ENCODE measurements at regions not wholly inside any gene's neighbourhood (a gene's known extent, or its start where the extent isn't known, plus 50 kb on each side); places are given as distances from the start of the nearest gene placed in this dataset.
"Not testable (repeated sequence)": the region's sequence is repeated elsewhere in the genome, so short reads cannot be mapped to it uniquely, and the experiment has no call there.

- DNase-seq = no peak
- Mint-ChIP-seq H3K4me1 (peaks cover 0 to 4% (median 4%) of the 10 kb centered on the region in 3 donors), H3K36me3 (no peaks in the 10 kb centered on the region), H3K9me3 (no peaks in the 10 kb centered on the region), H3K4me3 (no peak overlapping the region), H3K27ac (no peak overlapping the region), H3K27me3 (peaks cover 7 to 11% of the 10 kb centered on the region in 2 donors)
- no peak overlapping the region for H3K27ac ChIP-seq (ENCODE audit: low read length)
- ATAC-seq (replicated peaks in 1 of 4) = no peak
- WGBS (ENCODE audit: insufficient coverage) = no CpG with 5 or more reads among the region's 1 CpG
- no peaks in the 10 kb centered on the region for H3K36me3 ChIP-seq (ENCODE audit: control insufficient read depth in 2 of 2, extremely low read depth in 1 of 2, insufficient read depth in 1 of 2, low read length in 1 of 2)
- ChIA-PET POLR2A (no interaction called here), CTCF (no interaction called here)
- H3K27me3 ChIP-seq (replicated peaks in 1 of 2; ENCODE audit: control insufficient read depth in 2 of 2, extremely low read depth in 1 of 2, insufficient read depth in 2 of 2, low read length in 1 of 2) = peaks cover 0 to 3% of the 10 kb centered on the region in 2 experiments
- no peaks in the 10 kb centered on the region for H3K9me3 ChIP-seq
- no peaks in the 10 kb centered on the region for H3K4me1 ChIP-seq (ENCODE audit: control insufficient read depth in 1 of 2, extremely low read depth in 1 of 2, insufficient read depth in 2 of 2, low read length in 2 of 2)
- no peak overlapping the region for H3K4me3 ChIP-seq (ENCODE audit: control insufficient read depth in 1 of 2, extremely low read depth in 1 of 2, low read length in 1 of 2)
Observed at GRCh38 chr12:58419905-58420304, 478.5 kb downstream of the ATP23 start.

GRCh38 chr12:58420503-58420902 lies 479.1 kb downstream of the ATP23 start:
- ATAC-seq (replicated peaks in 1 of 4) (no peak), DNase-seq (no peak)
- Mint-ChIP-seq H3K4me3 (no peak overlapping the region), H3K36me3 (no peaks in the 10 kb centered on the region), H3K27ac (no peak overlapping the region), H3K27me3 (peaks cover 6 to 10% of the 10 kb centered on the region in 2 donors), H3K9me3 (no peaks in the 10 kb centered on the region), H3K4me1 (peaks cover 0 to 8% (median 6%) of the 10 kb centered on the region in 3 donors)
- Histone ChIP-seq H3K27ac (ENCODE audit: low read length) (no peak overlapping the region), H3K4me3 (ENCODE audit: control insufficient read depth in 1 of 2, extremely low read depth in 1 of 2, low read length in 1 of 2) (no peak overlapping the region), H3K4me1 (ENCODE audit: control insufficient read depth in 1 of 2, extremely low read depth in 1 of 2, insufficient read depth in 2 of 2, low read length in 2 of 2) (no peaks in the 10 kb centered on the region), H3K36me3 (ENCODE audit: control insufficient read depth in 2 of 2, extremely low read depth in 1 of 2, insufficient read depth in 1 of 2, low read length in 1 of 2) (no peaks in the 10 kb centered on the region), H3K27me3 (replicated peaks in 1 of 2; ENCODE audit: control insufficient read depth in 2 of 2, extremely low read depth in 1 of 2, insufficient read depth in 2 of 2, low read length in 1 of 2) (peaks cover 0 to 3% of the 10 kb centered on the region in 2 experiments), H3K9me3 (no peaks in the 10 kb centered on the region)
- ChIA-PET POLR2A (no interaction called here), CTCF (no interaction called here)
- 50% methylated on average over 2 of the region's 4 CpGs for WGBS (ENCODE audit: insufficient coverage)

GRCh38 chr12:58421990-58422389 lies 480.6 kb downstream of the ATP23 start:
- peaks cover 6 to 8% of the 10 kb centered on the region in 2 donors for H3K27me3 Mint-ChIP-seq
- ATAC-seq (replicated peaks in 1 of 4) (no peak), DNase-seq (no peak)
- WGBS (ENCODE audit: insufficient coverage) = 86% methylated on average over 2 of the region's 3 CpGs
- no peak overlapping the region for H3K27ac ChIP-seq (ENCODE audit: low read length)
- no peaks in the 10 kb centered on the region for H3K9me3 ChIP-seq
- H3K9me3 Mint-ChIP-seq = no peaks in the 10 kb centered on the region
- peaks cover 0 to 5% of the 10 kb centered on the region in 2 experiments for H3K27me3 ChIP-seq (replicated peaks in 1 of 2; ENCODE audit: control insufficient read depth in 2 of 2, extremely low read depth in 1 of 2, insufficient read depth in 2 of 2, low read length in 1 of 2)
- no peak overlapping the region for H3K27ac Mint-ChIP-seq
- no peaks in the 10 kb centered on the region for H3K36me3 ChIP-seq (ENCODE audit: control insufficient read depth in 2 of 2, extremely low read depth in 1 of 2, insufficient read depth in 1 of 2, low read length in 1 of 2)
- H3K4me1 ChIP-seq (ENCODE audit: control insufficient read depth in 1 of 2, extremely low read depth in 1 of 2, insufficient read depth in 2 of 2, low read length in 2 of 2) = peaks cover 0 to 9% of the 10 kb centered on the region in 2 experiments
- ChIA-PET POLR2A (no interaction called here), CTCF (no interaction called here)
- H3K4me1 Mint-ChIP-seq = peaks cover 0 to 15% (median 13%) of the 10 kb centered on the region in 3 donors
- H3K4me3 Mint-ChIP-seq = no peak overlapping the region
- H3K4me3 ChIP-seq (ENCODE audit: control insufficient read depth in 1 of 2, extremely low read depth in 1 of 2, low read length in 1 of 2) = no peak overlapping the region
- H3K36me3 Mint-ChIP-seq = no peaks in the 10 kb centered on the region

GRCh38 chr12:58424735-58425392 lies 483.5 kb downstream of the ATP23 start:
- Mint-ChIP-seq H3K4me3 (no peak overlapping the region), H3K9me3 (no peaks in the 10 kb centered on the region), H3K27ac (no peak overlapping the region), H3K4me1 (peaks cover 0 to 18% (median 13%) of the 10 kb centered on the region in 3 donors), H3K27me3 (peaks cover 8 to 10% of the 10 kb centered on the region in 2 donors), H3K36me3 (no peaks in the 10 kb centered on the region)
- ChIA-PET POLR2A (no interaction called here), CTCF (no interaction called here)
- Histone ChIP-seq H3K4me1 (ENCODE audit: control insufficient read depth in 1 of 2, extremely low read depth in 1 of 2, insufficient read depth in 2 of 2, low read length in 2 of 2) (peaks cover 0 to 9% of the 10 kb centered on the region in 2 experiments), H3K27ac (ENCODE audit: low read length) (no peak overlapping the region), H3K36me3 (ENCODE audit: control insufficient read depth in 2 of 2, extremely low read depth in 1 of 2, insufficient read depth in 1 of 2, low read length in 1 of 2) (no peaks in the 10 kb centered on the region), H3K4me3 (ENCODE audit: control insufficient read depth in 1 of 2, extremely low read depth in 1 of 2, low read length in 1 of 2) (no peak overlapping the region), H3K27me3 (replicated peaks in 1 of 2; ENCODE audit: control insufficient read depth in 2 of 2, extremely low read depth in 1 of 2, insufficient read depth in 2 of 2, low read length in 1 of 2) (peaks cover 0 to 3% of the 10 kb centered on the region in 2 experiments), H3K9me3 (no peaks in the 10 kb centered on the region)
- ATAC-seq (replicated peaks in 1 of 4) (no peak), DNase-seq (no peak)
- WGBS (ENCODE audit: insufficient coverage) = no CpG with 5 or more reads among the region's 1 CpG

GRCh38 chr12:58425481-58426392 lies 484.4 kb downstream of the ATP23 start:
- Histone ChIP-seq H3K27ac (ENCODE audit: low read length) (no peak overlapping the region), H3K36me3 (ENCODE audit: control insufficient read depth in 2 of 2, extremely low read depth in 1 of 2, insufficient read depth in 1 of 2, low read length in 1 of 2) (no peaks in the 10 kb centered on the region), H3K9me3 (no peaks in the 10 kb centered on the region), H3K27me3 (replicated peaks in 1 of 2; ENCODE audit: control insufficient read depth in 2 of 2, extremely low read depth in 1 of 2, insufficient read depth in 2 of 2, low read length in 1 of 2) (peaks cover 0 to 3% of the 10 kb centered on the region in 2 experiments), H3K4me1 (ENCODE audit: control insufficient read depth in 1 of 2, extremely low read depth in 1 of 2, insufficient read depth in 2 of 2, low read length in 2 of 2) (peaks cover 0 to 9% of the 10 kb centered on the region in 2 experiments), H3K4me3 (ENCODE audit: control insufficient read depth in 1 of 2, extremely low read depth in 1 of 2, low read length in 1 of 2) (no peak overlapping the region)
- ChIA-PET POLR2A (no interaction called here), CTCF (no interaction called here)
- no peaks in the 10 kb centered on the region for H3K36me3 Mint-ChIP-seq
- DNase-seq (no peak), ATAC-seq (replicated peaks in 1 of 4) (peak in 1 of 4 experiments; percentile 24)
- no peaks in the 10 kb centered on the region for H3K9me3 Mint-ChIP-seq
- 29% methylated on average over 6 of the region's 6 CpGs for WGBS (ENCODE audit: insufficient coverage)
- H3K4me1 Mint-ChIP-seq = peaks cover 0 to 17% (median 13%) of the 10 kb centered on the region in 3 donors
- H3K4me3 Mint-ChIP-seq = no peak overlapping the region
- peaks cover 8 to 9% of the 10 kb centered on the region in 2 donors for H3K27me3 Mint-ChIP-seq
- H3K27ac Mint-ChIP-seq = peak overlapping the region in 1 of 2 donors; percentile 53

GRCh38 chr12:58426437-58426836 lies 485.1 kb downstream of the ATP23 start:
- H3K4me1 ChIP-seq (ENCODE audit: control insufficient read depth in 1 of 2, extremely low read depth in 1 of 2, insufficient read depth in 2 of 2, low read length in 2 of 2); DNase-seq; H3K27ac ChIP-seq (ENCODE audit: low read length); H3K4me3 Mint-ChIP-seq; H3K27me3 ChIP-seq (replicated peaks in 1 of 2; ENCODE audit: control insufficient read depth in 2 of 2, extremely low read depth in 1 of 2, insufficient read depth in 2 of 2, low read length in 1 of 2); H3K36me3 ChIP-seq (ENCODE audit: control insufficient read depth in 2 of 2, extremely low read depth in 1 of 2, insufficient read depth in 1 of 2, low read length in 1 of 2); H3K9me3 ChIP-seq; H3K4me3 ChIP-seq (ENCODE audit: control insufficient read depth in 1 of 2, extremely low read depth in 1 of 2, low read length in 1 of 2); CTCF ChIA-PET; H3K27ac Mint-ChIP-seq; H3K9me3 Mint-ChIP-seq; ATAC-seq (replicated peaks in 1 of 4); H3K36me3 Mint-ChIP-seq; H3K27me3 Mint-ChIP-seq; POLR2A ChIA-PET: not testable (repeated sequence)
- peaks cover 0 to 17% (median 13%) of the 10 kb centered on the region in 3 donors for H3K4me1 Mint-ChIP-seq
- 57% methylated on average over 2 of the region's 3 CpGs for WGBS (ENCODE audit: insufficient coverage)
